IPS DF 19.7 (cell line): ENCODE measurements at regions not wholly inside any gene's neighbourhood (a gene's known extent, or its start where the extent isn't known, plus 50 kb on each side); places are given as distances from the start of the nearest gene placed in this dataset.

Experiments used
- DNase-seq: peaks from one replicate; pipeline ENCODE4 v3.0.0-alpha.2; 2013; ENCODE audit warnings: low read depth, low spot score

- DNase-seq, result no peak
These were observed 93.2 kb downstream of the FOXF2 start for GRCh38 chr6:1482381-1483166.

GRCh38 chr6:1485678-1486077, 96.3 kb downstream of the FOXF2 start:
- DNase-seq, result no peak

GRCh38 chr6:1486387-1486786, 97.0 kb downstream of the FOXF2 start:
- DNase-seq, result no peak

GRCh38 chr6:1487239-1487638, 97.9 kb downstream of the FOXF2 start:
- no peak for DNase-seq

- DNase-seq, result no peak
These were observed 101.6 kb downstream of the FOXF2 start for GRCh38 chr6:1491025-1491424.

GRCh38 chr6:1491591-1492319, 102.4 kb downstream of the FOXF2 start:
- no peak for DNase-seq

GRCh38 chr6:1494671-1495070, 105.3 kb downstream of the FOXF2 start:
- DNase-seq, result no peak

GRCh38 chr6:1495344-1495743, 106.0 kb downstream of the FOXF2 start:
- no peak for DNase-seq

- DNase-seq, result no peak
These were observed 106.7 kb downstream of the FOXF2 start for GRCh38 chr6:1496092-1496491.

- DNase-seq, result no peak
These were observed 107.7 kb downstream of the FOXF2 start for GRCh38 chr6:1496836-1497760.

GRCh38 chr6:1497761-1498105, 108.4 kb downstream of the FOXF2 start:
- DNase-seq, result no peak

- no peak for DNase-seq
These were observed 109.2 kb downstream of the FOXF2 start for GRCh38 chr6:1498491-1499113.

- no peak for DNase-seq
These were observed 109.9 kb upstream of the FOXC1 start for GRCh38 chr6:1499777-1500176.

GRCh38 chr6:1500913-1501312, 108.8 kb upstream of the FOXC1 start:
- no peak for DNase-seq

GRCh38 chr6:1502041-1502440, 107.7 kb upstream of the FOXC1 start:
- DNase-seq, result no peak

GRCh38 chr6:1503811-1504210, 105.9 kb upstream of the FOXC1 start:
- no peak for DNase-seq

- no peak for DNase-seq
These were observed 105.2 kb upstream of the FOXC1 start for GRCh38 chr6:1504465-1504864.

- DNase-seq, result no peak
These were observed 102.5 kb upstream of the FOXC1 start for GRCh38 chr6:1507251-1507650.

- DNase-seq, result no peak
These were observed 100.5 kb upstream of the FOXC1 start for GRCh38 chr6:1509241-1509640.

- no peak for DNase-seq
These were observed 99.5 kb upstream of the FOXC1 start for GRCh38 chr6:1510239-1510638.

GRCh38 chr6:1513215-1513780, 96.4 kb upstream of the FOXC1 start:
- DNase-seq, result no peak
